Vagina (tissue), 2 donors: ENCODE measurements at regions not wholly inside any gene's neighbourhood (a gene's known extent, or its start where the extent isn't known, plus 50 kb on each side); places are given as distances from the start of the nearest gene placed in this dataset.

ENCODE experiments used
- POLR2A ChIP-seq, 2 donors: fragments of 450-650 bp; IDR thresholded peaks; one replicate each; pipeline ENCODE4 v1.6.1; 2017; ENCODE audit warnings: antibody characterized with exemption in 2 of 2, mild to moderate bottlenecking in 2 of 2, moderate library complexity in 2 of 2
- POLR2AphosphoS5 ChIP-seq, 2 donors: sonication (generic); formaldehyde crosslinking; IDR thresholded peaks; one replicate each; pipeline ENCODE4 v1.9.0; 2017; ENCODE audit warnings: antibody characterized with exemption in 2 of 2, mild to moderate bottlenecking in 2 of 2, low read depth in 1 of 2; ENCODE audit not compliant: insufficient read depth in 1 of 2

- TF ChIP-seq POLR2AphosphoS5 (IDR thresholded peaks at IDR 0.05; ENCODE audit: insufficient read depth in 1 of 2, low read depth in 1 of 2) (no peak), POLR2A (IDR thresholded peaks at IDR 0.05) (no peak)
Measured at GRCh38 chr5:82704381-82704780, 372.8 kb downstream of the TMEM167A start.
